ENCODE measurements at regions not wholly inside any gene's neighbourhood (a gene's known extent, or its start where the extent isn't known, plus 50 kb on each side); places are given as distances from the start of the nearest gene placed in this dataset.

- DNase-seq = no peak
Measured at GRCh38 chr10:80860719-80861118, 323.0 kb downstream of the SH2D4B start.

GRCh38 chr10:80861882-80862281 is 324.2 kb downstream of the SH2D4B start:
- CTCF ChIA-PET = interaction anchor here (0.6 to 2.8 kb wide), 3 partner anchors 198 to 201 kb away, joined by 3 to 10 read pairs (median 4); no protein-coding TSS in a partner anchor
- H3K4me1 ChIP-seq (ENCODE audit: control insufficient read depth in 1 of 2, insufficient read depth in 2 of 2, low read depth in 1 of 2, low read length in 1 of 2) = no peaks in the 10 kb centered on the region
- DNase-seq = no peak
- H3K36me3 ChIP-seq (replicated peaks in 1 of 2; ENCODE audit: control insufficient read depth in 1 of 2, insufficient read depth in 2 of 2, low read length in 1 of 2) = no peaks in the 10 kb centered on the region
- H3K27me3 ChIP-seq (ENCODE audit: insufficient read depth) = no peaks in the 10 kb centered on the region
- no peaks in the 10 kb centered on the region for H4K20me1 ChIP-seq (ENCODE audit: insufficient read depth)
- H3K27ac ChIP-seq (ENCODE audit: low read depth in 2 of 2, low read length in 1 of 2) = no peak overlapping the region
- no peak overlapping the region for H3K9ac ChIP-seq
- POLR2A ChIA-PET = no interaction called here
- H2AFZ ChIP-seq (ENCODE audit: low read depth) = no peak overlapping the region
- no peaks in the 10 kb centered on the region for H3K9me3 ChIP-seq
- H3K4me3 ChIP-seq (ENCODE audit: low read depth in 2 of 2, low read length in 1 of 2) = no peak overlapping the region
- no peak for TF ChIP-seq MAX (IDR thresholded peaks at IDR 0.05; ENCODE audit: low read depth)
- TF ChIP-seq MEF2A (IDR thresholded peaks at IDR 0.05; ENCODE audit: borderline replicate concordance, low read depth) = no peak
- peak; percentile 40 for TF ChIP-seq RAD21 (IDR thresholded peaks at IDR 0.05; ENCODE audit: low read length)
- H3K4me2 ChIP-seq = no peak overlapping the region
- H3K79me2 ChIP-seq (ENCODE audit: insufficient read depth) = no peaks in the 10 kb centered on the region
- H3F3A ChIP-seq (replicated peaks; ENCODE audit: insufficient read depth) = no peaks in the 10 kb centered on the region
- no peaks in the 10 kb centered on the region for H3K9me2 ChIP-seq

More at GRCh38 chr10:80860719-80861118, 323.0 kb downstream of the SH2D4B start:
- Histone ChIP-seq H3K27ac (ENCODE audit: low read depth in 2 of 2, low read length in 1 of 2) (no peak overlapping the region), H3K79me2 (ENCODE audit: insufficient read depth) (no peaks in the 10 kb centered on the region), H3K9ac (no peak overlapping the region), H2AFZ (ENCODE audit: low read depth) (no peak overlapping the region), H3K9me3 (no peaks in the 10 kb centered on the region), H3F3A (replicated peaks; ENCODE audit: insufficient read depth) (no peaks in the 10 kb centered on the region), H3K36me3 (replicated peaks in 1 of 2; ENCODE audit: control insufficient read depth in 1 of 2, insufficient read depth in 2 of 2, low read length in 1 of 2) (no peaks in the 10 kb centered on the region), H3K4me1 (ENCODE audit: control insufficient read depth in 1 of 2, insufficient read depth in 2 of 2, low read depth in 1 of 2, low read length in 1 of 2) (no peaks in the 10 kb centered on the region), H4K20me1 (ENCODE audit: insufficient read depth) (no peaks in the 10 kb centered on the region), H3K27me3 (ENCODE audit: insufficient read depth) (no peaks in the 10 kb centered on the region), H3K9me2 (no peaks in the 10 kb centered on the region), H3K4me3 (ENCODE audit: low read depth in 2 of 2, low read length in 1 of 2) (no peak overlapping the region), H3K4me2 (no peak overlapping the region)
- TF ChIP-seq REST (IDR thresholded peaks at IDR 0.05; ENCODE audit: low read depth, low read length) (no peak), RCOR1 (IDR thresholded peaks at IDR 0.05; ENCODE audit: low read length) (no peak), RXRA (IDR thresholded peaks at IDR 0.05; ENCODE audit: borderline replicate concordance, low read depth) (no peak), GATA2 (CRISPR knock-in tag; IDR thresholded peaks at IDR 0.05) (no peak), SMC3 (IDR thresholded peaks at IDR 0.05; ENCODE audit: low read depth, low read length) (no peak), YY1 (IDR thresholded peaks at IDR 0.05; ENCODE audit: low read depth) (no peak), EP300 (IDR thresholded peaks at IDR 0.05; ENCODE audit: borderline replicate concordance in 1 of 2, low read depth in 1 of 2, low read length in 1 of 2) (no peak)
- POLR2A ChIA-PET = no interaction called here
- 10% methylated on average over 1 of the region's 1 CpG for WGBS (ENCODE audit: low lambda C conversion rate)
- CTCF ChIA-PET = interaction anchor here (0.7 kb wide), 1 partner anchor 198 kb away, joined by 3 read pairs; no protein-coding TSS in a partner anchor
